ENCODE measurements at regions not wholly inside any gene's neighbourhood (a gene's known extent, or its start where the extent isn't known, plus 50 kb on each side); places are given as distances from the start of the nearest gene placed in this dataset.

- Histone ChIP-seq H3K9me3 (ENCODE audit: control insufficient read depth, low read length) (peaks cover 2% of the 10 kb centered on the region), H3K36me3 (ENCODE audit: control insufficient read depth in 1 of 2, insufficient read depth in 2 of 2, low read length in 1 of 2) (no peaks in the 10 kb centered on the region), H3K27me3 (ENCODE audit: control insufficient read depth in 1 of 2, insufficient read depth in 2 of 2, low read length in 1 of 2) (no peaks in the 10 kb centered on the region), H3K4me1 (ENCODE audit: control insufficient read depth in 1 of 2, insufficient read depth in 2 of 2, low read length in 2 of 2) (no peaks in the 10 kb centered on the region), H3K4me3 (ENCODE audit: low read length in 2 of 2) (no peak overlapping the region), H3K27ac (ENCODE audit: low read depth in 1 of 2, low read length in 2 of 2) (no peak overlapping the region)
- ATAC-seq (ENCODE audit: low FRiP score): no peak
- DNase-seq: no peak
- WGBS, 2 donors: 17 to 25% methylated on average over 1 of the region's 1 CpG
- intact Hi-C loops (cut with DNase I): no loop called here
Observed at GRCh38 chr16:76214856-76215255, 62.3 kb upstream of the CNTNAP4 start.

GRCh38 chr16:76222087-76222486, 55.1 kb upstream of the CNTNAP4 start:
- intact Hi-C loops (cut with DNase I): no loop called here
- Histone ChIP-seq H3K27ac (ENCODE audit: low read depth in 1 of 2, low read length in 2 of 2) (no peak overlapping the region), H3K36me3 (ENCODE audit: control insufficient read depth in 1 of 2, insufficient read depth in 2 of 2, low read length in 1 of 2) (no peaks in the 10 kb centered on the region), H3K27me3 (ENCODE audit: control insufficient read depth in 1 of 2, insufficient read depth in 2 of 2, low read length in 1 of 2) (no peaks in the 10 kb centered on the region), H3K9me3 (ENCODE audit: control insufficient read depth, low read length) (no peaks in the 10 kb centered on the region), H3K4me3 (ENCODE audit: low read length in 2 of 2) (no peak overlapping the region), H3K4me1 (ENCODE audit: control insufficient read depth in 1 of 2, insufficient read depth in 2 of 2, low read length in 2 of 2) (no peaks in the 10 kb centered on the region)
- no peak for ATAC-seq (ENCODE audit: low FRiP score)
- DNase-seq: no peak
- WGBS, 2 donors: 9 to 10% methylated on average over 3 of the region's 3 CpGs

- 4 to 5% methylated on average over 2 of the region's 2 CpGs for WGBS, 2 donors
- DNase-seq (no peak), ATAC-seq (ENCODE audit: low FRiP score) (no peak)
- Histone ChIP-seq H3K4me3 (ENCODE audit: low read length in 2 of 2) (no peak overlapping the region), H3K9me3 (ENCODE audit: control insufficient read depth, low read length) (no peaks in the 10 kb centered on the region), H3K36me3 (ENCODE audit: control insufficient read depth in 1 of 2, insufficient read depth in 2 of 2, low read length in 1 of 2) (no peaks in the 10 kb centered on the region), H3K27ac (ENCODE audit: low read depth in 1 of 2, low read length in 2 of 2) (no peak overlapping the region), H3K4me1 (ENCODE audit: control insufficient read depth in 1 of 2, insufficient read depth in 2 of 2, low read length in 2 of 2) (no peaks in the 10 kb centered on the region), H3K27me3 (ENCODE audit: control insufficient read depth in 1 of 2, insufficient read depth in 2 of 2, low read length in 1 of 2) (no peaks in the 10 kb centered on the region)
- intact Hi-C loops (cut with DNase I): no loop called here
Observed at GRCh38 chr16:76222853-76223252, 54.3 kb upstream of the CNTNAP4 start.

DNA sequence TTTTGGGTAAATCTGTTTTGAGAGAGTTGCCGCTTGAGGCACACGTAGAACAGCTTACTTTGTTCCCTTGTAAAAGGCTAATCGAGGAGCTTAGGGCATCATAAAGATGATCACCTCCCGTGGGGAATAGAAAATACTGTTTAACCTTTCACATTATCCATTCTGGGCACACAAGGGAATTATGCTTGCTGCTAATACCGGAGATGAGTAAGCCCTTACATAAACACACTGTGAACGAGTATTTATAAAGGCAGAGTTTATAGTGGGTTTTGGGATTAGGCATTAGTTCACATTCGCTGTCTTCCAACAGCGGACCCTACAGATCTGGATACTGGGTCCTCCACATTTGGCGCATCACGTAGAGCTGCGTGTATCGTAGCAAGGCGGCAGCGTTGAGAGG, 51.2 kb upstream of the CNTNAP4 start:
- H3K36me3 ChIP-seq (ENCODE audit: control insufficient read depth in 1 of 2, insufficient read depth in 2 of 2, low read length in 1 of 2): no peaks in the 10 kb centered on the region
- no peaks in the 10 kb centered on the region for H3K4me1 ChIP-seq (ENCODE audit: control insufficient read depth in 1 of 2, insufficient read depth in 2 of 2, low read length in 2 of 2)
- no peaks in the 10 kb centered on the region for H3K27me3 ChIP-seq (ENCODE audit: control insufficient read depth in 1 of 2, insufficient read depth in 2 of 2, low read length in 1 of 2)
- WGBS, 2 donors: 66 to 69% methylated on average over 14 of the region's 14 CpGs
- H3K27ac ChIP-seq (ENCODE audit: low read depth in 1 of 2, low read length in 2 of 2): no peak overlapping the region
- no peak for DNase-seq
- intact Hi-C loops (cut with DNase I): no loop called here
- no peak overlapping the region for H3K4me3 ChIP-seq (ENCODE audit: low read length in 2 of 2)
- no peaks in the 10 kb centered on the region for H3K9me3 ChIP-seq (ENCODE audit: control insufficient read depth, low read length)
- ATAC-seq (ENCODE audit: low FRiP score): no peak

- ATAC-seq (ENCODE audit: low FRiP score): no peak
- WGBS, 2 donors: 88 to 89% methylated on average over 3 of the region's 3 CpGs
- intact Hi-C loops (cut with DNase I): no loop called here
- no peaks in the 10 kb centered on the region for H3K36me3 ChIP-seq (ENCODE audit: control insufficient read depth in 1 of 2, insufficient read depth in 2 of 2, low read length in 1 of 2)
- no peaks in the 10 kb centered on the region for H3K4me1 ChIP-seq (ENCODE audit: control insufficient read depth in 1 of 2, insufficient read depth in 2 of 2, low read length in 2 of 2)
- H3K27me3 ChIP-seq (ENCODE audit: control insufficient read depth in 1 of 2, insufficient read depth in 2 of 2, low read length in 1 of 2): no peaks in the 10 kb centered on the region
- no peaks in the 10 kb centered on the region for H3K9me3 ChIP-seq (ENCODE audit: control insufficient read depth, low read length)
- no peak overlapping the region for H3K27ac ChIP-seq (ENCODE audit: low read depth in 1 of 2, low read length in 2 of 2)
- no peak overlapping the region for H3K4me3 ChIP-seq (ENCODE audit: low read length in 2 of 2)
- DNase-seq: no peak
Observed at GRCh38 chr16:76226481-76226880, 50.7 kb upstream of the CNTNAP4 start.

Data from aorta (tissue), 5 donors.